ENCODE measurements at regions not wholly inside any gene's neighbourhood (a gene's known extent, or its start where the extent isn't known, plus 50 kb on each side); places are given as distances from the start of the nearest gene placed in this dataset.
A peak's percentile ranks its signal among the peaks of the same experiment; 100 is the strongest.

DNA sequence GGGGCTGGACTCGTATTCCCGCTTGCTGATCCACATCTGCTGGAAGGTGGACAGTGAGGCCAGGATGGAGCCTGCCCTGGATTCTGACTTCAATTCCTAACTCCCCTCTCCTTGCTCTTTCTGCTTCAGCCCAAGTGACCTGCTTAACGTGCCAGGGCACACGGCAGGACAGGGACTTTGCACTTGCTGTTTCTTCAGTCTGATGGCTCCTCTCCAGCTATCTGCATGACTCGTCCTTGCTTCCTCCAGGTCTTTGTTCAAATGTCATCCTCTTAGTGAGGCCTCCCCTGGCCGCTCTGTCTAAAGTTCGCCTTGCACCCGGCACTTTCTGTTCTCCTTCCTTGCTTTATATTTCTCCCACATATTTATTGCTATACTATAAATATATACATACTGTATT is 357.6 kb downstream of the MTX2 start:
- H3K27ac ChIP-seq, result no peak overlapping the region
- H3K4me3 ChIP-seq, result no peak overlapping the region

DNA sequence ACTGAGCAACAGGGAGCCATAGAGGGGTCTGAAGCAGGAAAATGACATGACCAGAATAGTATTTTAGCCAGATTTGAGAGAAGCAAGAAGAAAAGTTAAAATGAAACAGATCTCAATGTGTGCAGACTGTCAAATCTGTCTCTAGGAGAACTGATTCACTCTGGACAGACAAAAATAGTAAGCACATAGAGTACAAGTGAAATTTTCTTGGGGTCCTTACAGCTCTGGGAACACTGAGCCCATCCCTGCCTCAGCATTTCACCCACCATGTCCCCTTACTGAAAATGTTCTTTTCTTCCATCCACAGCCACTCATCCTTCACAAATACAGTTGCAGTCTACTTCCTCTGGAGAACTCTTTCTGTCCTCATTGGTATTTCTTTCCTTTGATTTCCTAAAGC is 359.2 kb downstream of the MTX2 start:
- H3K4me3 ChIP-seq, result no peak overlapping the region
- no peak overlapping the region for H3K27ac ChIP-seq

DNA sequence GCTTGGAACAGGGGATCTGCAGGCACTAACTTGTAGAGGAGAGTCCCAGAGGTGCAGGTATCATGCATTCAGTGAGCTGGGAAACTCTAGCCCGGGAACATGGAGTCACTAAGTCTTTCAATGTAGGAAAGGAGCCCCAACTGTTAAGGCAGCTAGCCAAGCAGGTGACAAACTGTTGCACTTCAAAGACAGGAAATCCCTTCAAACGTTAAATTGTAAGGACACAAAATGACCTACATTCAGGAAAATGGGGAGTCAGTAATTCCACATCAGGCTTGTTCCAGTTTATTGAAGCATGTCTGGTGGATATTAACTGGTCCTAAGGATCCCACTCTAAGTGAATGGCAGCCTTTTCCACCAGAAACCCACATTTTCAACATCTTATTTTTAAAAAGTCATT is 364.5 kb downstream of the MTX2 start:
- Histone ChIP-seq H3K4me3 (no peak overlapping the region), H3K27ac (no peak overlapping the region)

DNA sequence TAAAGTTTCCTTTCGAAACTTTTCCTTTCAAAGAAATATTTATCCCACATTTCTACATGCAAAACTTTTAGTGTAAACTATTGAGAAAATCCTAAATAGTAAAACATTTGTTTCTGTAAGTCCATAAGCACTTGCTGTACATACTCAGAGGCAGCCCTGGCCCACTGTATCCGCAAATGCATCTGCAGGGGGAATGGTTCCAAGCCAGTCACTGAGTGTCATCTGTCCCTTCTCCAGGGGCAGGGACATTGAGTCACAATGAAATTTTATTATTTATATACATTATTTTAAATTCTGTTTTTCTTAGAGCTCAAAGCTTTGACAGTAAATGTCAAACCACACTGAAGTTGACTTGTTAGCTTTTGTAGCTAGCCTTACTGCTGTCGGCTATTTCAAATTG is 367.2 kb downstream of the MTX2 start:
- Histone ChIP-seq H3K27ac (peak overlapping the region in 1 of 21 experiments; percentile 90), H3K4me3 (peak overlapping the region in 3 of 7 experiments; percentile 56 to 65 (median 58))

- peak overlapping the region; percentile 46 to 65 (median 58) for H3K4me3 ChIP-seq
- peak overlapping the region in 19 of 21 experiments; percentile 66 to 96 (median 84) for H3K27ac ChIP-seq
These were observed 367.9 kb downstream of the MTX2 start for GRCh38 chr2:176637142-176637485.

DNA sequence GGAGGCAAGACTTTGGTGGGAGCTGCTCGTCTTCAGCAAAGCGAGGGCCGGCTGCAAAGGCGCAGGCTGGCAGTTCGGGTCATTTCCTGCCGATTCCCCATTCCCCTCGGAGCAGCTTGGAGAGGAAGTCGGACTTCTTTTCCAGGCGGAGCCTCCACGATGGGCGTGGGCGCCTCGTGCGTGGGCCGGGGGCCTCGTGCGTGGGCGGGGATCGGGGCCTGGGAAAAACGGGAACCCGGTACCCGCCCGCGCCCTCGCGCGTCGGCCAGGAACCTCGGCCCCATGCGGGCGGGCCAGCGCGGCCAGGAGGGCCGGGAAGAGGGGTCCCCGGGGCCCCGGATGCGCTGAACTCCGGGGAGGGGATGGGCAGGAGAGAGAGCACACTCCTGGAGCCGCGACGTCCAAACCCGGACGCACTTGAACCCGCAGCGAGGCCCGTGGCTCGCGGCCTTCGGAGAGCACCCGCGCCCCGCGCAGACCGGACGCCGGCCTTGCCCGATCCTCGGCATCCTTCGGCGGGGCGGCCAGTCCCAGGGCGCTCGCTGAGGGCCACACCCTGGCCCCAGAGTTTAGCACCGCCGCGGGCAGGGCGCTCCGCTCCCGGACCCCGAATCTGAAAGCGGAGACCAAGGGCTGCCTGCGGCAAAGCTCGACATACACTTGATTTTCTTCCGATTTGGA is 368.4 kb downstream of the MTX2 start:
- Histone ChIP-seq H3K27ac (peak overlapping the region; percentile 45 to 96 (median 83)), H3K4me3 (peak overlapping the region; percentile 46 to 65 (median 58))

GRCh38 chr2:176638167-176639015 is 369.1 kb downstream of the MTX2 start:
- Histone ChIP-seq H3K27ac (peak overlapping the region in 17 of 21 experiments; percentile 66 to 96 (median 84)), H3K4me3 (peak overlapping the region; percentile 46 to 65 (median 58))

- Histone ChIP-seq H3K4me3 (no peak overlapping the region), H3K27ac (no peak overlapping the region)
These were observed 369.7 kb downstream of the MTX2 start for GRCh38 chr2:176639016-176639343.

DNA sequence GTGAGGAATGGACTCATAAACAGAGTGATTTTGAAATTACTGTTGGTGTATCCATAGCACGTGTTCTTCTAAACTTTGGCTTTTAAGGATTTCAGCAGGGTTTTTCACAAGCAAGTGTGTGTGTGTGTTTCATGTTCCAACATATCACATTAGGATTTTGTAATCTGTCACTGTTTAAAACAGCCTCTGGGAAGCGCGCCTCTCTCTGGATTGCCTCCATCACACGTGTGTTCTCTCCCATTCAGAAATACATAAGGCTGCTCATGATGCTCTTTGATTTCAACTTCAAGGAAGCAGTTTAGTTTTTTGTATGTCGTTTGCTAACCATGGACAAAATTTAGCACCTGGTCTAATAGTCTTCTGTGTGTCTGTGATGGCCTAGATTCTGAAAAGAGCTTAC is 370.4 kb downstream of the MTX2 start:
- Histone ChIP-seq H3K27ac (no peak overlapping the region), H3K4me3 (no peak overlapping the region)

DNA sequence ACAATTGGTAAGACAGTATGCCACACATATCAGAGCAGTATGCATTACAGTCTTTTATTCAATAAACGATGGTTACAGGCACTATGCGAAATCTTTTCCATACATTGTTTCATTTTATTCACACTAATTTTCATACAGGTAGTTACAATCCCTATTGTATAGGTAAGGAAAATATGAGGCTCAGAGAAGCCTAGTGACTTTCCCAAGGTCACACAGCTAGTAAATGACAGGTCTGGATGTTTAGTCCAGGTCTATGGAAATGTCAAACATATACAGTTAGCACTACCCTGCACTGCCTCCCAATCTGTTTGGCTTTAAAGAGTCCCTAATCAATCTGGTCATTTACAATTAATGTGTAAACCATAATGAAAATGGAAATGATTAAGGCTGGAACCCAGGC is 372.2 kb downstream of the MTX2 start:
- no peak overlapping the region for H3K4me3 ChIP-seq
- no peak overlapping the region for H3K27ac ChIP-seq

- Histone ChIP-seq H3K27ac (no peak overlapping the region), H3K4me3 (no peak overlapping the region)
These were observed 372.8 kb downstream of the MTX2 start for GRCh38 chr2:176642074-176642473.

DNA sequence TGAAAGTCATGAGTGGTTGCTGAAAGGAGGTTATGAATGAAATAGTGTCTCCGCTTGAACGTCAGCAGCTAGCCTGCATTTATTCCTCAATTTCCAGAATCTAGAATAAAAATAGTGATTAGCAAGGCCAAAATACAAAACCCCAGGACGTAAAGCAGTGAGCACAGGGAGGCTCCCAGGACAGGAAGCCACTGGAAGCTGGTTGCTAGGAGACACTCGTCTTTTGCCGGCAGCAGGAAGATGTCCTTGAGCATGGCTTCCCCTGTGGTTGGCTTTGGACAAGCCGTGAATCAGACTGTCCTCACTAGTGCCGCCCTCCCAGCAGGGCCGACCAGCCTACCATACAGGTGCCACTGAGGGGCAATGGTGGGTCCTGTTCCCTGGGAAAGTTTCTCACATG is 374.4 kb downstream of the MTX2 start:
- Histone ChIP-seq H3K27ac (peak overlapping the region in 1 of 21 experiments; percentile 1), H3K4me3 (no peak overlapping the region)

GRCh38 chr2:176645494-176645893 is 376.3 kb downstream of the MTX2 start:
- Histone ChIP-seq H3K27ac (no peak overlapping the region), H3K4me3 (no peak overlapping the region)

GRCh38 chr2:176646033-176646615 is 376.9 kb downstream of the MTX2 start:
- H3K4me3 ChIP-seq, result no peak overlapping the region
- no peak overlapping the region for H3K27ac ChIP-seq

DNA sequence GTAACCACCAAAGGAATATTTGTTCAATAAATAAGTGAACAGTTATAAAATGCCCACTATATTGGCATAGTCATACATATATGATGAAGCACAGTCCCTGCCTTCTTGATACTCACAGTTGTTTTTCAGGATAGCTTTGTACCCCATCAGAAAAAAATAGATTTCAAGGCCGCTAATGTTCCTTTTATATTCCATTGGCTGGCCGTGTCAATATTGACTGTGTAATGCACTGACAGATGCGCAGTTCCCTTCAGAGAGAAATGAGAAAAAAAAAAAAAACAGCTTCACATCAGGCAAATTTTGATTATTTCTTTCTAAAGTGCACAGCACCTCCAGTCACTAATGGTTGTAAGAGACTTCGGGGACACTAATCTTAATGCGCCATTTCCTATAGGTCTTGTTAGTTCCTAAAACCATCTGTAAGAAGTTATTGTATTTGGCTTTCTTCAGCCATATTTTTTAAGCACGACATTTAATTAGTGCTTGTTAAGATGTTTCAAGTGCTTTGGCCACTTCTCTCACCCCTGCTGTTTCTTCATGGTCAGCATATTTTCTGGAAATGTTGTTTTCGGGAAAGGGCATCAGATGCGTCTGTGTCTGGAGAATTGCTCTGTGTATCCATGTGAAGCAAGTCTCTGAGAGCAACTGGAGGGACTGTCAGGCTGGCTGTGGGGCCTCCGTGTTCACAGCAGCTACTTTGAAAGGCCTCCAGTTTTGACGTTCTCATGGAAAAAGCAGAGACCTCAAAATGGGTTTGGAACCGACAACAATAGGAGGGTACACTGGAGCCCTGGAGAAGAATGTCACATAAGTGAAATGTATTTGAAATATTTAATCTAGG is 378.3 kb downstream of the MTX2 start:
- no peak overlapping the region for H3K4me3 ChIP-seq

GRCh38 chr2:176648700-176649297 is 379.6 kb downstream of the MTX2 start:
- no peak overlapping the region for H3K4me3 ChIP-seq
- no peak overlapping the region for H3K27ac ChIP-seq

More for the DNA sequence above, 378.3 kb downstream of the MTX2 start:
- H3K27ac ChIP-seq, result no peak overlapping the region

DNA sequence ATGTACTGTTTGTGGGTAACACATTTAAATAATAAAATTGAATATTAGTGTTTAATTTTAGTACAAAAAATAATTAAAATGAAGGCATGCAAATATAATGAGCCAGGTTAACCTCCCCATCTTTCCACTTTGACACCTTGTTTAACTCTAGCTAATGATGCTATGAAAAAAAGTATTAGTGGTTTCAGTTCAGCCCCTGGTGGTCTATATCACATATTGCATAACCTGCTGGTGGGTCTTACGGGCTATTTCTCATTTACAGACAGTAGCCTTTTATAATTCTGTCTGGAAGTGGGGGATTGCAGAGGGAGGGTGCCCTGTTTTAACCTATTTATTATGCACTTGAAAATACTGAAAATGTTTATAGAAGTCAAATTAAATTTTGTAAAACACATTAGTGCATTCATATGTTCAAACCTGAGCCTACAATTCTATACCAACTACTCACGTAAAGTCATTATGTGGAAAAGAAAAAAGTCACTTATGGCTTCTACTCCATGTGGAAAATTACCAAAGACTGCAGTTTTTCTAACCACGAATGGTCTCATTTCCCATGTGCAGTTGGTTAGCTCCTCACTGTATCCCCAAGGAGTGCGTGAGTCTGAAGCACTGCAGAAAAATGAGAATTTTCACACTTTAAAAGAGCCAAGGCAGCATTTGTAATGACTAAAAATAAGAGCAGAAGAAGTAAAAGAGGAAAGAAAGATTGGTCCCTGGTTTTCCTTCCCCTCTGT is 381.0 kb downstream of the MTX2 start:
- Histone ChIP-seq H3K4me3 (no peak overlapping the region), H3K27ac (peak overlapping the region in 2 of 21 experiments; percentile 59 to 74)

DNA sequence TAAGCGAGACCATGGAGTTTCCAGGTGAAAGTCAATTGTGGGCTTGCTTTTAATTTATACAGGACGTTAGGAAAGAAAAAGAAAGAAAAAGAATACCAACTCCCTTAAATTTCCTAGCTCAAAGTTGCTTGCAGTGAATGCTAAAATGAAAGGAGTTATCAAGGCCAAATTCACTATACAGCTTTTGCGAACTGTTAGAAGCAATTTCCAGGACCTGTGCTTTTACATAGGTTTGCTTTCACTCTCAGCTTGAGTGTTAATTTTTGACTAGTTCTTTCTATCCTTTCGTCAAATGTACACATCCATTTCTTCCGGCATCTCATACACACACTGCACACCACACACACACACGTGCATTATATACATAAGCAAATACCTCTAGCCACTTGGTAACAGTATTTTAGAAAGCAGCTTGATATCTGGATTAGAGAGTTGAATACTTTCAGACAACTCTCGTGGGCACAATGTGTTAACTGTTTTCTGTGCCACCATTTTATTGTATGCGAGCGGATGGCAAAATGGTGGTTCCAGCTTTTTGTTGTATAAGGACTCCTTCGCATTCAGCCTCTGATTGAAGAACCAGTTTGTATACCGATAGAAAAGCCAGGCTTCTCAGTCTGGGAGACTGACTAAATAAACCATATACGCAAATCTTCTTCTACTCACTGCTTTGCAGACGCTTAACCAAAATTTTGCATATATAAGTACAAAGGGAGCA is 381.8 kb downstream of the MTX2 start:
- Histone ChIP-seq H3K27ac (peak overlapping the region in 2 of 21 experiments; percentile 59 to 74), H3K4me3 (no peak overlapping the region)
